ENCODE measurements at regions not wholly inside any gene's neighbourhood (a gene's known extent, or its start where the extent isn't known, plus 50 kb on each side); places are given as distances from the start of the nearest gene placed in this dataset.

DNA sequence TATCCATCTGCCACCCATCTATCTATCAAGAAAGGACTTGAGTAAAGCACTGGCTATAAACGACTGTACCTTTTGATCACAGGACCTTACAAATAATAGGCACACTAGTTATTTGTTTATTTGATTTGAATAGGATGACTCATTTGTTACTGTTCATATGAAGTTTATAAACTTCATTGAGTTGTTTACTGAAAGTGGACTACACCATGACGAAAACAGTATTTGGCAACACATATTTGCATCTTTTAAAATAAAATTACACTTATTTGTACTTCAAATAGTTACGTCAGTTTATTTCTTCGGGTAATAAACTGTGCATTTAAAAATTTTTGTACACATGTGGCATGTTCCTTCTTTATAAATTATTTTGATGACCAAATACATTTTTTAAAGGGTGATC, 133.0 kb downstream of the OGFRL1 start:
- no peak for DNase-seq (ENCODE audit: low read depth)
- no peak overlapping the region for H3K4me3 ChIP-seq (ENCODE audit: low read depth, low read length)
- TF ChIP-seq, protein P1, sequence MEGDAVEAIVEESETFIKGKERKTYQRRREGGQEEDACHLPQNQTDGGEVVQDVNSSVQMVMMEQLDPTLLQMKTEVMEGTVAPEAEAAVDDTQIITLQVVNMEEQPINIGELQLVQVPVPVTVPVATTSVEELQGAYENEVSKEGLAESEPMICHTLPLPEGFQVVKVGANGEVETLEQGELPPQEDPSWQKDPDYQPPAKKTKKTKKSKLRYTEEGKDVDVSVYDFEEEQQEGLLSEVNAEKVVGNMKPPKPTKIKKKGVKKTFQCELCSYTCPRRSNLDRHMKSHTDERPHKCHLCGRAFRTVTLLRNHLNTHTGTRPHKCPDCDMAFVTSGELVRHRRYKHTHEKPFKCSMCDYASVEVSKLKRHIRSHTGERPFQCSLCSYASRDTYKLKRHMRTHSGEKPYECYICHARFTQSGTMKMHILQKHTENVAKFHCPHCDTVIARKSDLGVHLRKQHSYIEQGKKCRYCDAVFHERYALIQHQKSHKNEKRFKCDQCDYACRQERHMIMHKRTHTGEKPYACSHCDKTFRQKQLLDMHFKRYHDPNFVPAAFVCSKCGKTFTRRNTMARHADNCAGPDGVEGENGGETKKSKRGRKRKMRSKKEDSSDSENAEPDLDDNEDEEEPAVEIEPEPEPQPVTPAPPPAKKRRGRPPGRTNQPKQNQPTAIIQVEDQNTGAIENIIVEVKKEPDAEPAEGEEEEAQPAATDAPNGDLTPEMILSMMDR (IDR thresholded peaks at IDR 0.05; ENCODE audit: insufficient read depth, low read length, poor library complexity, severe bottlenecking) = no peak

DNA sequence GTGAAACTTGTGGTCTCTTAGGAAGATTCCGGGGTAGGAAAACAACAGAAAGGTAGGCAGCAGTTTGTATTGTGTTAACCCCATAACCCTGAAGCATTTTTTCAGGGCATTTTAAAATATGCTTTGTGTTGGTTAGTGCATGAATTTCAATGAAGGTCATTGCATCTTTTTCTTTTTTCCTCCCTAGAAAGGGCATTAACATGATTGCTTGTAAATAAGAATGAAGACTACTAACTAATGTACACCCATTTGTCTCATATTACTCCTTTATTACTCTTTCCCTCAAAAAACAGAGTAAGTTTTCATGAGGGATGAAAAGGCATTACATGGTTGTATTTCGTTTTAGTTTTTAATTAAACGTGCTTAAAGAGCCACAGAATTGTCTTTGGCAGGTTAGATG, 141.4 kb downstream of the OGFRL1 start:
- no peaks in the 10 kb centered on the region for H3K36me3 ChIP-seq (ENCODE audit: control insufficient read depth, insufficient read depth, low read length)
- no peak overlapping the region for H3K4me3 ChIP-seq (ENCODE audit: low read depth, low read length)
- TF ChIP-seq, protein P1 (IDR thresholded peaks at IDR 0.05; ENCODE audit: insufficient read depth, low read length, poor library complexity, severe bottlenecking) = no peak

More for the DNA sequence above, 133.0 kb downstream of the OGFRL1 start:
- Histone ChIP-seq H3K27me3 (ENCODE audit: control insufficient read depth, insufficient read depth, low read length) (no peaks in the 10 kb centered on the region), H3K36me3 (ENCODE audit: control insufficient read depth, insufficient read depth, low read length) (peaks cover 1% of the 10 kb centered on the region)

DNA sequence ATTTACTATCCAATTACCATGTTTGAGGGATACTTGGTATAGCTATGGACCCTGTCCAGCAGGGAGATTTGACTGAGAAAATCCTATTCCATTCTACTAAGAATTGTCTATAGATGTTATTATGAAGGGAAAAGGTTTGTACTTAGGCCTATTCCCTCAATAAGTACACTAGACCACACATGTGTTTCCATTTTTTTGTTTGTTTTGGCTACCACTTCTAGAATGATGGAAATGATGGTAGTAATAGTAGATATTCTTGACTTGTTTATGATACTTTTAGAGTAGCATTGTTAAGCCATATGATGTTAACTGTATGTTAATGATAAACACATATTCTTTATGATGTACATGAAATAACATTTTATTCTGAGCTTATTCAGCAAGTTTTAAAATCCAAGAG, 144.8 kb downstream of the OGFRL1 start:
- TF ChIP-seq, protein P1 (IDR thresholded peaks at IDR 0.05; ENCODE audit: insufficient read depth, low read length, poor library complexity, severe bottlenecking) = no peak
- no peaks in the 10 kb centered on the region for H3K27me3 ChIP-seq (ENCODE audit: control insufficient read depth, insufficient read depth, low read length)
- no peaks in the 10 kb centered on the region for H3K36me3 ChIP-seq (ENCODE audit: control insufficient read depth, insufficient read depth, low read length)
- H3K4me3 ChIP-seq (ENCODE audit: low read depth, low read length) = no peak overlapping the region
- DNase-seq (ENCODE audit: low read depth) = no peak

More for the DNA sequence above, 141.4 kb downstream of the OGFRL1 start:
- no peak for DNase-seq (ENCODE audit: low read depth)
- no peaks in the 10 kb centered on the region for H3K27me3 ChIP-seq (ENCODE audit: control insufficient read depth, insufficient read depth, low read length)

DNA sequence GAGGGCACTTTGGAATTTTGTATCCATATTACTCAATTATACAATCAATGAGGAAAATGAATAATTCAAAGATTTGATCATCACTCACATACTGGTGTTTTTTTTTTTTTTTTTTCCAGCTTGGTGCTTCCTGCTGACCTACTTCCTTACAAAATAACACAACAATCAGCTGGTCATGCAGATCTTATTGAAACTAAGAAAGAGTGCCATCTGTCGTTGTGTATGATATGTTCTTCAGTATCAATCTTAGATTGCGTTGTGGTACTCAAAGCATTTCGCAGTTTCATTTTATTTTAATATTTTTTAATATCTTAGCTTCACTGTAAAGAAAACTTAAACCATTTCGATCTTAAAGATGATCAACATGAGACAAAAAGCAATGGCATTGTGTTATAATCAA, 155.6 kb downstream of the OGFRL1 start:
- TF ChIP-seq, protein P1 (IDR thresholded peaks at IDR 0.05; ENCODE audit: insufficient read depth, low read length, poor library complexity, severe bottlenecking) = no peak
- DNase-seq (ENCODE audit: low read depth) = no peak
- H3K27me3 ChIP-seq (ENCODE audit: control insufficient read depth, insufficient read depth, low read length) = no peaks in the 10 kb centered on the region
- H3K36me3 ChIP-seq (ENCODE audit: control insufficient read depth, insufficient read depth, low read length) = no peaks in the 10 kb centered on the region
- no peak overlapping the region for H3K4me3 ChIP-seq (ENCODE audit: low read depth, low read length)

DNA sequence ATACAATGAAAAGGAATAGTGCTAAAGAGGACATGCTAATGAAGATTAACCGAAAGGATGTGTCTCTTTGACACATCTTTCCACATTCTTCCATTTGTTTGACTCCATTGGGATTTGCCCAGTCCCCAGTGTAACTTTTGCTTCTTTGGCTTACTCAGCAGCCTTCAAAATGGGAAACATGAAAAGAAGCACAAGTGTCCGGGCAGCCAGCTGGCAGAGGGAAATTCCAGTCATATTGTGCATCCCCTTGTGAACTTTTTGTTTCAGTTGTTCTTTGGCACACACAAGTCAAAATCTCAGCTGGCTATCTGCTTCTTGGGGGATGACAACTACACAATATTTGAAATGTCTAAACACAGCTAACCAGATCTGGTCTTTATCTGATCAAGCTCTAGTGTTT, 157.4 kb downstream of the OGFRL1 start:
- no peaks in the 10 kb centered on the region for H3K27me3 ChIP-seq (ENCODE audit: control insufficient read depth, insufficient read depth, low read length)
- TF ChIP-seq, protein P1 (IDR thresholded peaks at IDR 0.05; ENCODE audit: insufficient read depth, low read length, poor library complexity, severe bottlenecking) = no peak
- no peaks in the 10 kb centered on the region for H3K36me3 ChIP-seq (ENCODE audit: control insufficient read depth, insufficient read depth, low read length)
- DNase-seq (ENCODE audit: low read depth) = no peak
- no peak overlapping the region for H3K4me3 ChIP-seq (ENCODE audit: low read depth, low read length)

DNA sequence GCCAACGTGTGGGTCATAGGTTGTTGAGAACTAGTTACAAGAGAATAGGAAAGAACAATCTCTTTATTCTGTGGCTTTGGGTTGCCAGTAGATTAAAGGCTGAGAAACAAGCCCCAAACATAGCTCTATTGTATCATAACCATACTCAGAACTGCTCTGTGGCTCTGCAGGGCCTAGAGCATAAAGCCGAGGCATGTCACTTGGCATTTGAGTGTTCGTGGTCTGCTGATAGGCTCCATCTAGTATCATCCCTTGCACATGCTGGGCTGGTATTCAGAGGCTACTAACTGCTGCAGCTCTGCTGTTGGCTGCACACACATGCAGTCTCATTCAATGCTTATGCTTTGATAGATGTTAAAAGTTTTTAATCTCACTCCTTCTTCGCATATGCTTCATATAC, 157.9 kb downstream of the OGFRL1 start:
- DNase-seq (ENCODE audit: low read depth) = no peak
- TF ChIP-seq, protein P1 (IDR thresholded peaks at IDR 0.05; ENCODE audit: insufficient read depth, low read length, poor library complexity, severe bottlenecking) = no peak

More for the DNA sequence above, 157.9 kb downstream of the OGFRL1 start:
- Histone ChIP-seq H3K27me3 (ENCODE audit: control insufficient read depth, insufficient read depth, low read length) (no peaks in the 10 kb centered on the region), H3K4me3 (ENCODE audit: low read depth, low read length) (no peak overlapping the region), H3K36me3 (ENCODE audit: control insufficient read depth, insufficient read depth, low read length) (no peaks in the 10 kb centered on the region)
